Panc1 (cell line): ENCODE measurements at regions not wholly inside any gene's neighbourhood (a gene's known extent, or its start where the extent isn't known, plus 50 kb on each side); places are given as distances from the start of the nearest gene placed in this dataset.

Experiments used
- ATAC-seq: fragments of 200-7000 bp; cut with Tn5 transposase; 2 replicates; pipeline ENCODE4 v1.9.1; 2020; ENCODE audit warnings: mild to moderate bottlenecking, moderate library complexity
- BruUV-seq: library from RNA; stranded (reverse); fragments of 400-500 nt; replicated peaks from 2 replicates; lab custom pipeline; 2021; lab: Mats Ljungman, UMichigan
- CTCF ChIA-PET: fragments of 300-600 bp; sonication (Branson Sonifier 250); formaldehyde crosslinking; loops from one replicate; lab custom pipeline; 2022; ENCODE audit warnings: antibody characterized with exemption; lab: Charles Lee
- POLR2A ChIA-PET: fragments of 300-600 bp; sonication (Branson Sonifier 250); formaldehyde crosslinking; loops from one replicate; lab custom pipeline; 2022; ENCODE audit warnings: antibody characterized with exemption; lab: Charles Lee
- DNase-seq: peaks from one replicate; pipeline ENCODE4 v3.0.0-alpha.2; 2010; ENCODE audit warnings: low read depth, low spot score
- H3K27ac ChIP-seq: 2 replicates; pipeline ENCODE4 v1.5.1; 2011; ENCODE audit warnings: mild to moderate bottlenecking, low read length, inconsistent platforms
- H3K27me3 ChIP-seq: fragments of 200-500 bp; sonication (Bioruptor generic); 2 replicates; pipeline ENCODE4 v1.6.0; 2014; ENCODE audit warnings: low read length, inconsistent platforms; ENCODE audit not compliant: control insufficient read depth, insufficient read depth
- H3K36me3 ChIP-seq: fragments of 200-500 bp; sonication (Bioruptor generic); 2 replicates; pipeline ENCODE4 v1.5.1; 2014; ENCODE audit warnings: inconsistent platforms, mild to moderate bottlenecking, low read length, moderate library complexity; ENCODE audit not compliant: control insufficient read depth, insufficient read depth
- H3K4me1 ChIP-seq: 2 replicates; pipeline ENCODE4 v1.5.1; 2011; ENCODE audit warnings: inconsistent platforms, mild to moderate bottlenecking, low read length, moderate library complexity; ENCODE audit not compliant: control insufficient read depth, insufficient read depth
- H3K4me3 ChIP-seq, 2 experiments: 2 replicates each; pipeline ENCODE4 v1.5.1; 2011 to 2012; ENCODE audit warnings: low read depth in 2 of 2, low read length in 2 of 2, mild to moderate bottlenecking in 2 of 2, inconsistent platforms in 1 of 2, moderate library complexity in 1 of 2
- H3K9me3 ChIP-seq: fragments of 200-500 bp; sonication (Bioruptor generic); 2 replicates; pipeline ENCODE4 v1.5.1; 2014; ENCODE audit warnings: low read depth, mild to moderate bottlenecking, inconsistent platforms, low read length, moderate library complexity; ENCODE audit not compliant: control insufficient read depth, insufficient read depth
- POLR2AphosphoS5 ChIP-seq: IDR thresholded peaks from 2 replicates; pipeline ENCODE4 v1.6.1; 2012; ENCODE audit warnings: mild to moderate bottlenecking, low read depth, low read length, moderate library complexity
- REST ChIP-seq, 2 experiments: IDR thresholded peaks; 2 replicates each; pipeline ENCODE4 v1.6.1; 2011 to 2012; ENCODE audit warnings: low read depth in 2 of 2, control low read depth in 1 of 2, low read length in 1 of 2, mild to moderate bottlenecking in 1 of 2, moderate library complexity in 1 of 2; ENCODE audit not compliant: insufficient read depth in 1 of 2
- SIN3A ChIP-seq: IDR thresholded peaks from 2 replicates; pipeline ENCODE4 v1.6.1; 2012; ENCODE audit warnings: low read depth, mild to moderate bottlenecking, low read length, moderate library complexity, borderline replicate concordance; ENCODE audit not compliant: insufficient read depth
- TCF7L2 ChIP-seq: IDR thresholded peaks from 2 replicates; pipeline ENCODE4 v1.6.1; 2011; ENCODE audit warnings: mild to moderate bottlenecking, low read depth, low read length, inconsistent platforms
- in situ Hi-C: cut with HindIII; loops from 2 replicates; pipeline ENCODE4 v1.10.0; 2016; ENCODE audit warnings: low sequenced_read_pairs, low pct_unique_long_range_greater_than_20kb
- intact Hi-C: fragments of 100-400 bp; cut with micrococcal nuclease; formaldehyde crosslinking; loops from one replicate; pipeline ENCODE4 v1.10.0; 2022; ENCODE audit not compliant: unreplicated experiment
- TF ChIP-seq, protein P1 (sequence below): fragments of 450-650 bp; IDR thresholded peaks from 2 replicates; pipeline ENCODE4 v1.5.1; 2017; ENCODE audit warnings: mild to moderate bottlenecking

- TF ChIP-seq, protein P1, sequence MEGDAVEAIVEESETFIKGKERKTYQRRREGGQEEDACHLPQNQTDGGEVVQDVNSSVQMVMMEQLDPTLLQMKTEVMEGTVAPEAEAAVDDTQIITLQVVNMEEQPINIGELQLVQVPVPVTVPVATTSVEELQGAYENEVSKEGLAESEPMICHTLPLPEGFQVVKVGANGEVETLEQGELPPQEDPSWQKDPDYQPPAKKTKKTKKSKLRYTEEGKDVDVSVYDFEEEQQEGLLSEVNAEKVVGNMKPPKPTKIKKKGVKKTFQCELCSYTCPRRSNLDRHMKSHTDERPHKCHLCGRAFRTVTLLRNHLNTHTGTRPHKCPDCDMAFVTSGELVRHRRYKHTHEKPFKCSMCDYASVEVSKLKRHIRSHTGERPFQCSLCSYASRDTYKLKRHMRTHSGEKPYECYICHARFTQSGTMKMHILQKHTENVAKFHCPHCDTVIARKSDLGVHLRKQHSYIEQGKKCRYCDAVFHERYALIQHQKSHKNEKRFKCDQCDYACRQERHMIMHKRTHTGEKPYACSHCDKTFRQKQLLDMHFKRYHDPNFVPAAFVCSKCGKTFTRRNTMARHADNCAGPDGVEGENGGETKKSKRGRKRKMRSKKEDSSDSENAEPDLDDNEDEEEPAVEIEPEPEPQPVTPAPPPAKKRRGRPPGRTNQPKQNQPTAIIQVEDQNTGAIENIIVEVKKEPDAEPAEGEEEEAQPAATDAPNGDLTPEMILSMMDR: no peak
- TF ChIP-seq SIN3A (no peak), REST (IDR thresholded peaks at IDR 0.05; ENCODE audit: insufficient read depth in 1 of 2, low read depth in 2 of 2, low read length in 1 of 2) (no peak), POLR2AphosphoS5 (no peak), TCF7L2 (no peak)
- Histone ChIP-seq H3K36me3 (no peaks in the 10 kb centered on the region; the same call in 1 of the 2 replicates), H3K27me3 (peaks cover 28% of the 10 kb centered on the region), H3K4me1 (no peaks in the 10 kb centered on the region), H3K27ac (no peak overlapping the region), H3K4me3 (no peak overlapping the region), H3K9me3 (no peaks in the 10 kb centered on the region)
- BruUV-seq: no TSS peak
- ChIA-PET POLR2A (no interaction called here), CTCF (interaction anchor here (1.1 kb wide), 1 partner anchor 1170 kb away, joined by 3 read pairs; no protein-coding TSS in a partner anchor)
- in situ Hi-C loops (no loop called here), intact Hi-C loops (loop anchor here (2.0 to 10.0 kb wide), 3 partner anchors 339 to 1289 kb away; no protein-coding TSS in a partner anchor)
- DNase-seq (no peak), ATAC-seq (no peak)
Observed at GRCh38 chr2:198315791-198316630, 511.6 kb downstream of the PLCL1 start.

GRCh38 chr2:198314559-198315153 is 510.3 kb downstream of the PLCL1 start:
- no peaks in the 10 kb centered on the region for H3K9me3 ChIP-seq
- TF ChIP-seq, protein P1: peak; percentile 72; the same call in 1 of the 2 replicates
- TF ChIP-seq TCF7L2 (no peak), SIN3A (no peak)
- H3K4me1 ChIP-seq: no peaks in the 10 kb centered on the region
- peaks cover 22% of the 10 kb centered on the region for H3K27me3 ChIP-seq
- H3K27ac ChIP-seq: no peak overlapping the region
- CTCF ChIA-PET: interaction anchor here (0.7 to 1.1 kb wide), 2 partner anchors 1171 to 1282 kb away, joined by 3 to 5 read pairs; no protein-coding TSS in a partner anchor
- DNase-seq (peak; percentile 28), ATAC-seq (0 out of 2 replicates have a peak, but pooled peaks have one; percentile 58)
- in situ Hi-C loops (no loop called here), intact Hi-C loops (loop anchor here (2.0 to 10.0 kb wide), 3 partner anchors 340 to 1290 kb away; no protein-coding TSS in a partner anchor)
- no peaks in the 10 kb centered on the region; the same call in 1 of the 2 replicates for H3K36me3 ChIP-seq
- no peak overlapping the region for H3K4me3 ChIP-seq
- no TSS peak for BruUV-seq
- POLR2A ChIA-PET: no interaction called here
